HG03103 (cell line): ENCODE measurements at regions not wholly inside any gene's neighbourhood (a gene's known extent, or its start where the extent isn't known, plus 50 kb on each side); places are given as distances from the start of the nearest gene placed in this dataset.

Experiments used
- ATAC-seq: cut with Tn5 transposase; IDR thresholded peaks from one replicate; pipeline ENCODE4 v1.9.1; 2021; ENCODE audit warnings: low read depth; ENCODE audit not compliant: unreplicated experiment

DNA sequence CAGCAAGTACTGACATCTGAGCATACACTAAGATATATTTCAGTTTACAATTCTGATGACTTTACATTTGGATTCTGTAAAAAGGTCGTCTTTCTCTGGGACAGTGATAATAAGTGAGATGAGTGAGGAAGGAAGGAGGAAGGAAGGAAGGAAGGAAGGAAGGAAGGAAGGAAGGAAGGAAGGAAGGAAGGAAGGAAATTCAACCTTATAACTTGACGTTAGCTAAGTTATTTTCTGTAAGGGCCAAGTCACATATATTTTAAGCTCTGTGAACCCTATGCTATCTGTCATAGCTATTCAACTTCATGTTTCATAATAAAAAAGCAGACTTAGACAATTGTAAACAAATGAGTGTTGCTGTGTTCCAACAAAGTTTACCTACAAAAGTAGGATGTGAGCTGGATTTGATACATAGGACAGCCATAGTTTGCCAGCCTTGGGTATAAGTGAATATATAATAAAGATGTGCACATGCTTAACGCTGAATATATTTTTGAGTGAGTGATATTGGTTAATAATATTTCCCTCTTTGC lies 753.0 kb upstream of the NDST4 start:
- ATAC-seq = no peak

DNA sequence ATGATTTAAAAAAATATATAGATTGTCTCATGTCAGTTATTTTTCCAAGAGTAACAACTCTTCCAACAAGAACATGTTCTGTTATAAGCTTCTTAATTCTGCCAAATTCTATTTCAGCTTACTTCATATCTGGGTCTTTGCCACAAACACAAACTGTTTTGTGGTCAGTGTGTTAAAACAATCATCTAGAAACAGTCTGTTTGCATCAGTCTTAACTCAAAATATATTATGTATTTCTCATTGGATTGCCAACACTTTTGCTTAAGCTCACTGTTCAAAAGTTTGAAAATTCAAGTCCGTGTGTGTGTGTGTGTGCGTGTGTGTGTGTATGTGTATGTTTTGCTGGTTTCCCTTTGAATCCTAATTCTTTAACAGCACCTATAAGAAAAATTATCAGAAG lies 752.3 kb upstream of the NDST4 start:
- no peak for ATAC-seq

DNA sequence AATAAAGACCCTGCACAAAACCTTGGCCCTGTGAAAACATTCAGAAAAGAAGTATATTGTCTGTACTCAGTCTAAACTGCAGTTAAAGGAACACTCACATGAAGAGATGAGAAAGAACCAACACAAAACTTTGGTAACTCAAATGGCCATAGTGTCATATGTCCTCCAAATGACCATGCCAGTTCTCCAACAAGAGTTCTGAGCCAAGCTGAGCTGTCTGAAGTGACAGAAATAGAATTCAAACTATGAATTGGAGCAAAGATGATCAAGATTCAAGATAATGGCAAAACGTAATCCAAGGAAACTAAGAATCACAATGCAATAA lies 739.3 kb upstream of the NDST4 start:
- ATAC-seq = no peak

DNA sequence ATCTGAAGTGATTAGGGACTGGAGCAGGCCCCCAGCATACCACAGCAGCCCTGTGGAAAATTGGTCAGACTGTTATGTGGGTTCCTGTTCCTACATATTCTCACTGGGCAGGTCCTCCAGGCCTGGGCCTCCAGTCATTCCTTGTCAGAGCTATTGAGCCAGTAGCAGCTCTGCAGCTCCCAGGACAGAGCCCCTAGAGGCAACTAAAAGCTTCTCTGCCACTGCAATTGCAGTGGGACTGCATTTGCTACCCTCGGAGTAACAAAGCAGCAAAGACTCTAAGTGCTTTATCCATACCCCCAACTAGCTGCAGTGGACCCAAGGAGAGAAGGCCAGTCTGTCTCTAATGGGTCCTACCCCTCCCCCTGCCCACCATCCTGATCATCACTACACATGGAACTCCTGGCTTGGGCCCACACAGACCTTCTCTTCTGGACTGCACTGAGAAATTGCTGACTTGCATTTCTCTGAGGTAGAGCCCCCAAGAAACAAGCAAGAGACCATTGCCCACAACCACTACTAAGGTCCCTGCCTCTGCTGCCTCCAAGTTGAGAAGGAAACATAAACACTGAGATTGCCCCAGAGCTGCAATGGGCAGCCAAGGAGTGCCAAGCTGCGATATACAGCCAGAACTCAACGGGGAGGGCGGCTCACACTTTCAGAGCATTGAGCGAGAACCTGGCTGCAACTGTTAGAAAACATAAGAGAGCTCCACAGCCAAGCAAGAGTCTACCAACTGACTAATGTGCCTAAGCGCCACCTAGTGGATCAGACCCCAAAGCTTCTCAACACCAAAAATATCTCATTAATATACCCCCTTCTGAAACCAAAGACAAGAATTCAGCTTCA lies 738.7 kb upstream of the NDST4 start:
- ATAC-seq = peak; percentile 87

DNA sequence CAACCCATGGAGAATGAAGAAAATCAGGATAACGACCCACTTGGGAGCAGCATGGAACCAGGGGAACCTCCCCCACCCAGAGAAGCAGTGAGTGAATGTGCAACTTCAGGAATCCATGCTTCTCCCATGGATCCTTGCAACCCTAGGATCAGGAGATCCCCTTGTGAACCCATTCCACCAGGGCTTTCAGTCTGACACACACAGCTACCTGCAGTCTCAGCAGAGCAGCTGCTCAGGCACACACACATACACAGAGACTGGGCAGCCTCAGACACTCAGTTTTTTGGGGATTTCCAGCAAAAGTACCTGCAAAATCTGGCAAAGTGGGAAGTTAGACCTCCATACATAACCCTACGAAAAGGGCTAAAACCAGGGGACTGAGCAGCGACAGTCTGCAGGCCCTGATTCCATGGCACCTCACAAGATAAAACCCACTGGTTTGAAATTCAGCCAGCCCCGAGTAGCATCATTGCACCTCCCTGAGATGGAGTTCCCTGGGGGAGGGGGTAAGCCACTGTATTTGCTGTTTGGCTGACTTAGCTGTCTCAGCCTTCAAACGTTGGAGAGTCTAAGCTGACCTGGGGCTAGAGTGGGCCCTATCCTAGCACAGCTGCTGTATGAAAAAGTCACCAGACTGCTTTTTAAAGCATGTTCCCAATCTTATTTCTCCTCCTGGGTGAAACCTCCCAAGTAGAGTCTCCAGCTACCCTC lies 737.5 kb upstream of the NDST4 start:
- peak; percentile 41 for ATAC-seq

DNA sequence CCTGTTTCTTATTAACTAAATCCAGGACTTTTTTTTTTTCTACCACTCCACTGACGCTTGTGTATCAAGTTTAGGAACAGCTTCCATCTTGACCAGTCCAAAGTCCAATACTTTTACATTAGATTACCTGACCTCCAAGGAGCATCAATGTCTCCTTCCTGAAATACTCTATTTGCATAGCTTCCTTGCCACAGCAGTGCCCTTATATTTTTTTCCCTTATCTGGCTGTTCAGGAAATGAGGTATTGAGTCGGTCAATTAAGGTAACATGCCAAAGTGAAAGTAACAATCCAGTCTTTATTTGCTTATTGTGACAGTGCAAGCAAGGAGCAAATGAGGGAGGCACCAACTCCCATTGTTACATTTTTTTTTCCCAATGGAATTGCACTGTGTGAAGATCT lies 730.8 kb upstream of the NDST4 start:
- ATAC-seq = no peak

DNA sequence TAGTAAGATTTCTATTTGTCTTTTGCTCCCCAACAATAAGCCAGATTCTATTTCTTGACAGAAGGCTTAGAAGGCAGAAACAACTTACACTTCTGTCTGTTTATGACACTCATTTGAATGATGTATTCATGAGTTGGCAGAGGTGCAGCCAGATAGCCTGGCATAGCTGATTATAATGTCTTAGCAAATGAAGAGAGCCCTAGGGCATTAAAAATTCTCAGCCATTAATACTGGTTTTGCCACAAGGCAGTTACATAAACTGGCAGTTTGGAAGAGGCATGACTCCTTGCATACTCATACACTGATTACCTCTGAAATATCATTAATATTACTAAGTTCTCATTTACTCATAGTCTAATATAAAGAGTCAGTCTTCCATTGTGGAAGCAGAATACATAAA lies 728.5 kb upstream of the NDST4 start:
- ATAC-seq = no peak

DNA sequence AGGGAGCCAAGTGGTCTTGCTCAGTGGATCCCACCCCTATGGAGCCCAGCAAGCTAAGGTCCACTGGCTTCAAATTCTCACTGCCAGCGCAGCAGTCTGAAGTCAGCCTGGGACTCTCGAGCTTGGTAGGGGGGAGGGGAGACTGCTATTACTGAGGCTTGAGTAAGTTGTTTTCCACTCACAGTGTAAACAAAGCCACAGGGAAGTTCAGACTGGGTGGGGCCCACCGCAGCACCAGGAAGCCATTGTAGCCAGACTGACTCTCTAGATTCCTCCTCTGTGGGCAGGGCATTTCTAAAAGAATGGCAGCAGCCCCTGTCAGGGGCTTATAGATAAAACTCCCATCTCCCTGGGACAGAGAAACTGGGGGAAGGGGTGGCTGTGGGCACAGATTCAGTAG lies 721.0 kb upstream of the NDST4 start:
- no peak for ATAC-seq

DNA sequence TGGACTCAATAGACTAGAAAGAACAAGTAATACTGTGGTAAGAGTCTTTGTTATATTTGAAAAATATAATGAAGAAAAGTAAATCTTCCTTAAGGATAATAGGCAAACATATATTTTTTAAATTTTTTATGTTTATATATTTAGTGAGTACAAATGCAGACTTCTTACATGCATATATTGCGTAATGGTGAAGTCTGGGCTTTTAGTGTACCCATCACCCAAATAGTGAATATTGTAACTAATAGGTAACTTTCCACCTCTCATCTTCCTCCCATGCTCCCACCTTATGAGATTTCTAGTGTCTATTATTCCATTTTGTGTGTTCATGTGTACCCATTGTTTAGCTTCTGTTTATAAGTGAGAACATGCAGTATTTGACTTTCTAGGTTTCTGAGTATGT lies 711.2 kb upstream of the NDST4 start:
- no peak for ATAC-seq

DNA sequence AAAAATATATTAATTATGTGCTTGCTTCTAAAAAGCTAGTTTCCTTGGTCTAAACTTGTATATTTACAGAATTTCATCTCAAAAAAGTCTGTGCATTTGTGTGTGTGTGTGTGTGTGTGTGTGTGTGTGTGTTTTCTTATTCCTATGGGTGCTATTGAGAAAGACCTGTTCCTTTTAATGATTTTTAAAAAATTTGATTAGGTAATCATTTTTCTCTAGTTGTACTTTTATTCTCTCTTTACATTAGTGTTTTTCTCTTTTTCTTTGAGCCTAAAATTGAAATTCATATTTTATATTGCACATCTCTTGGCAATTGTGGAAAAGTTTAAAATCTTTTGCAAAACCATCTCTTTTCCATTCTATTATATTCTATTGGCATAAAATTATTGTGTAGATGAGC lies 690.4 kb upstream of the NDST4 start:
- ATAC-seq = no peak

DNA sequence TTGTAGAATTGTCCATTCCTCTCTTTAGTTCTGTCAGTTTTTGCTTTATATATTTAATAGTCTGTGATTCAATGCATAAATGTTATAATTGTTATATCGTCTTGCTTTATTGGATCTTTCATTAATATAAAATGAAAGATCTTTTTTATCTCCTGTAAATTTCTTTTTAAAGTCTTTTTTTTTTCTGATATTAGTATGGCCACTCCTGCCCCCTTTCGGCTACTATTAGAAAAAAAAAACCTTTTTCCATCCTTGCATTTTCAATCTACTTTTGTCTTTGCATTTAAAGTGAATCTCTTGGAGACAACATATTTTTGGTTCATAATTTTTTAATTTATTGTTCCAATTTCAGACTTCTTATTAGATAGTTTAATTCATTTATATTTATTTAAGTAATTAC lies 677.4 kb upstream of the NDST4 start:
- no peak for ATAC-seq

DNA sequence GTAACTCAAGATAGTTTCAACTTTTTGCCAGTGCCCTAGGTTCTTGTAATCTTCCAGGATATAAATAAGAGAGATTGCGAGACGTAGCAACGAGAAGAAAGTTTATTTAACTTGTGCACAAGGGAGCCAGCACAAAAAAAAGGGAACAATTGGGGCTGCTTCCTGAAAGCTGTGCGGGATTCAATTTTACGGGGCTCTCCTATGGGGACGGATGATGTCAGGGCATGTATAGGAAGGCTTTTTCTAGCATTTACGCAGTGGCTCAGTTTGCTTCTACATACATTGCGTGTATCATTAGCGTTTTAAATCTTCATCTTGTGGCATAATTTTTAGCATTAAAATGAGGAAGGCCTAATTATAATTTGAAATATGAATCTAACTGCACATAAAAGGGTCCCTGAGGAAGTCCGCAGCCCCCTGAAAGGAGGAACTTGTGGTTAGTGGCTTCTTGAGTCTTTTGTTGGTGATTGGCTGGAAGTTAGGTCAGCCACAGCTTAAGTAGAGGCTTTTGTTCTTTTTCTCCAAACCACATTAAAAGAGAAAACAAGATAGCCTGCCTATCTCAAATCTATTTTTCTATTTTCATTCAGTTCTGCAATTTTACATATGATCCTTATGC lies 668.2 kb upstream of the NDST4 start:
- peak; percentile 41 for ATAC-seq

DNA sequence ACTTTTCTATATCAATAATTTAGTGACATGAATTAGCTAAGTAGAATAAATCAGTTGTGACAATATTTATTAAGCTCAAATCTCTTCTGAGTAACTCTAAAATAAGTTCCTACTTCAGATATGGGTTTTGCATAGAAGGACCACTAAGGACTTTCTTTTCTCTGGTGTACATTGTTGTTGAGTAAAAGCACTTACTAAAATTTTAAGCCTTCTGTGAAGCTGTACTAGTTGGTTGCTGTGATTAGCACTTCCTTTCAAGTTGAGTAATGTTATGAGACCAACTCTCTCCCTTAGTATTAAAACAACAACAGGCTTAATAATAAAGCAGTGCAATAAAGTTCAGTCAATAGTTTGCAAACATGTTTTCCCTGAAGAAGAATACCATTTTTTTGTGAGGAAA lies 667.4 kb upstream of the NDST4 start:
- ATAC-seq = peak; percentile 79

DNA sequence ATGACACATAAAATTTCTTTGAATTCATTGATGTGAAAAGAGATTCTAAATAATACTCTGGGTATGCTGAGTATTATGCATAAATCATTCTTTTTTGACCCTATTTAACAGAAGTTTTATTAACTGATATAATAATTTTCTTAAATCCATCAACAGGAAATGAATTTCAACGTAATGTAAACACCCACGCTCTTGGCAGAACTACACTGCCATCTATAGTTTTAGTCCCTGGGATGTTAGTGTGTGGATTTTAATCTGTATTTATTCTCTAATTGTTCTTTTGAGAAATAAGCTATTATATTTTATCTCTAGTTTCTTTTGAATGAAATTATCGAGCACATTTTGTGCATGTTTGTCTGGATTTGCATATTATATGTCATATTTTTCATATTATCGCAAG lies 666.8 kb upstream of the NDST4 start:
- no peak for ATAC-seq

DNA sequence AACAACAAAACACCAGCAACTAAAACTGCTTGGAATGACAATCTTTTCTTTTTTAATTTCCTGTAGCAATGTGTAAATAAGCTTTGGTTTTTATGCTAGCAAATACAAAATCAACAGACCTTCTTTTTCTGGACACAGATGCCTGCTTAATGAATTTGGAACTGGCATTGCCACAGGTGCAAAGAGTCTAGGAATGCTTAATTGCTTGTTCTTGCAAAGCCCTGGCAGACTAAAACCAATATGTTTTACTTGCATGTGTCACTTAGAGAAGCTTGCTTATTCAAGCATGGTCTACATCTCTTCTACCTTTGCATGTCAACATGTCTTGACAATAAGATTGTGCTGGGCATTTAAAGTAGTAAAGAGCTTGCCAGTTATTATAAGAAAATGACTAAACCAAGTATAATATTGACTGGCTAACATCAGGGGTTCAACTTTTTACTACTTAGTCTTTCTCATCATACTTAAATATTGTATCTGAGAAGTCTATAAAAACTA lies 656.7 kb upstream of the NDST4 start:
- no peak for ATAC-seq

DNA sequence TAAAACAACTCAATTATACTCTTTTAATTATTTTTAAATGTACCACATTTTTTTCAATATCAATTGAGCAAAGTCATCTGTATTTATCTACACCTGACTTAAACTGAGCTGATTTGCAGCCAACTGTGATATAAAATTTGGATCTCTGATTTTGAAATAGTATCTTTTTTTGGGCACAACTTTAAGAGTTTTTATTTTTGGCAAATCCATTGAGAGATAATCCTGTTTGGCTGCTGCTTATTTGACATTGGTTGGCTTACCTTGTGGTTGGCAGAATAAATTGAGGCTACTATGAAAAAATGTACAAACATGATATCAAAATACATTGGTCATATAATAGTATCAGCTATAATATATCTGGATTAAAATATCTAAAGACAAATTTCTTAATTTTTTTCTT lies 656.0 kb upstream of the NDST4 start:
- ATAC-seq = no peak

DNA sequence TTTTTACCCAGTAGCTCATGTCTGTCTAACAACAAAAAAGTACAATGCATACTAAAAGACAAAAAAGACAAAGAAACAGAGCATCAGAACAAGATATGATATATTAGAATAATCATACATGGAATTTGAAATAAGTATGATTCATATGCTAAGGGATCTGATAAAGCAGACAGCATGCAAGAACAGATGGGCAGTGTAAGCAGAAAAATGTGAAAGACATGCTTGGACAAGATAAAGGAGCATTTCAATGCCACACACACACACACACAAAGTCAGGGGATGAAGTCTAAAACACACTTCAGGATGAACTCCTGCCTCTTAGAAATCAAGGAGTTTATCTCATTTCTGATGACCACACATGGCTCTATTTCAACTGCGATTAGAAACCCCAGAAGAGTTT lies 649.6 kb upstream of the NDST4 start:
- no peak for ATAC-seq

DNA sequence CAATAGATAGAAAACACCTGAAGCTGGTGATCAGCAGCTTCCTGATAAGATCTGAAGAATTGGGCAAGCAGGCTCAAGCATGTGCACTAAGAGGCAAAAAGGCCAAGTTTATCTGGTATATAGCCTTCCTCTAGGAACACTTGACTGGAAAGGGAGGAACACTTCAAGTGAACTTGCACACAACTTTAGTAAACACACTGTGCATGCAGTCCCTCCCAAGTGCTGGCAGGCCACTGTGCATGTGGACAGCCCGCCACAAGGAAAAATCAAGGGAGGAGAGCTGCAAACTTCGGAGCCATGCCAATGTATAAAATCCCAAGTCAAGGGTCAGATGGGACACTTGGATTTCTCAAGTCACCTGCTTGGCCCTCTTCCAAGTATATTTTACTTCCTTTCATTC lies 645.8 kb upstream of the NDST4 start:
- no peak for ATAC-seq

DNA sequence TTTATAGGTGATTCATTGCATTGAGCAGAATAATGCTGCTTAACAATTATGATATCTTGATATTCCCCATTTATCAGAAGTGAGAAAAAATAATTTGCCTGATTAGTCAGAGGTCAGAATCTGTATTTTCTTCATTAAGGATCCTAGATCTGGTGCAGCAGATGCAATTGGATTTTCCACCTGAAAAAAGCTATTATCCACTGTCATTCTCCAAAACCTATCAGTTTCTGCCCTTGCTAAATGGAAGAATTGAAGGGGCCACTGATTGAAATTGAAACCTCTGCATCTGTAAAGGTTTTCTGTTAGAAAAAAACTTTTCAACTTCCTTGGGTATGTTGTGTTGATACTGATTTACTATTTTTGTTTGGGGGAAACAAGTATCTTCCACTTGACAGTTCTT lies 636.0 kb upstream of the NDST4 start:
- ATAC-seq = no peak

DNA sequence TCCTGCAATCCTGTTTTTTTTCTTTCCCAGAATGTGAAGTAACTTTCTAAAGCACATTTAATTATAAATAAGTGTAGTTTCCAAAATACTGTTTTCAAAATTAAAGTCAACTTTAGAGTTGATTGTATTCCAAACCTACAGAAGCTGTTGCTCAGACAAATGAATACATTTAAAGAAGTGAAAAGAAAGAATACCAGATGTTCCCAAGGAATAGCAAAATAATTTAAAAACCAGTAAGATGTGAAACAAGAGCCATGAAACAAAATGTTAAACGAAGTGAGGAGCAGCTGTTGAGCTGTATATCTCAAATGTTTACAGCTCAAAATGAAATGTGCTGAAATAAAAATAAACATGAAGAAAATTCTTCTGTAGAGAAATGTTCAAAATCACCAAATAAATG lies 627.4 kb upstream of the NDST4 start:
- ATAC-seq = no peak

DNA sequence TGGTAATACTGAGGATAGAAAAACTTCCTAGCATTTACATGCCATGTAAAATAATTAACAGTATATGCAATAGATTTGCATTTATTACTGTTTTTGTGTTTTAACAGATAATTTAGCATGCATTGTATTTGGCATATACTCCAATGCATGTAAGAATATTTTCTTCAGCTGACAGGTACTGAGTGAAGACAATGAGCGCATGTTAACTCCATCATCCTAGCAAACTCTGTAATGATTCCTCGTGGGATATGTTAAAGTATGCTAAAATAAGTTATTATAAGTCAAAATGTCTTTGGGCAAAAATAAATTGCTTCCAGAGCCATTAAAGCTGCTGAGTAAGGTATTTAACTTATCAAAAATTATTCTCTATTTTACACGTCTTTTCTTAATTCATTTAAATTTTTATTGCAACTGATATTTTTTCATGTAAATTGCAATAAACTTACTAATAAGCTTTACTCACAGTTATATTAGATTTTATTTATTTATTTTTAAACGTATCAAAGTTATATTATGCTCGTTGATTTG lies 616.4 kb upstream of the NDST4 start:
- no peak for ATAC-seq
